Breast epithelium (tissue), 4 donors: ENCODE measurements at regions not wholly inside any gene's neighbourhood (a gene's known extent, or its start where the extent isn't known, plus 50 kb on each side); places are given as distances from the start of the nearest gene placed in this dataset.

Experiments used
- DNase-seq, 2 donors: peaks; one replicate each; pipeline ENCODE4 v3.0.0-alpha.2; 2019; ENCODE audit warnings: low spot score in 2 of 2
- H3K27ac ChIP-seq, 2 donors: fragments of 200-600 bp; sonication (generic) in 1 of 2; one replicate each; pipeline ENCODE4 v1.5.1; 2016 to 2019; ENCODE audit warnings: mild to moderate bottlenecking in 1 of 2
- H3K27me3 ChIP-seq, 2 donors: fragments of 200-600 bp; sonication (generic) in 1 of 2; one replicate each; pipeline versions ENCODE4 v1.5.1 to v1.6.0; 2017 to 2019; ENCODE audit warnings: control low read depth in 1 of 2, mild to moderate bottlenecking in 1 of 2
- H3K36me3 ChIP-seq: fragments of 200-600 bp; one replicate; pipeline ENCODE4 v1.5.1; 2019
- H3K4me1 ChIP-seq, 2 donors: fragments of 200-600 bp; sonication (generic); one replicate each; pipeline ENCODE4 v1.5.1; 2016 to 2019; ENCODE audit warnings: control low read depth in 1 of 2
- H3K4me3 ChIP-seq, 3 donors: fragments of 200-600 bp; sonication (generic); 1 replicate in 2 of 3; 2 replicates in 1 of 3; pipeline ENCODE4 v1.5.1; 2016 to 2019; ENCODE audit warnings: mild to moderate bottlenecking in 3 of 3, moderate library complexity in 2 of 3
- H3K9me3 ChIP-seq, 2 donors: fragments of 200-600 bp; sonication (generic) in 1 of 2; one replicate each; pipeline ENCODE4 v1.5.1; 2016 to 2019; ENCODE audit warnings: control low read depth in 1 of 2
- CTCF ChIP-seq, 3 donors: fragments of 450-650 bp; IDR thresholded peaks; one replicate each; pipeline ENCODE4 v1.5.1; 2016 to 2017; ENCODE audit warnings: antibody characterized with exemption in 3 of 3, mild to moderate bottlenecking in 3 of 3, moderate library complexity in 3 of 3
- POLR2A ChIP-seq: fragments of 450-650 bp; IDR thresholded peaks from one replicate; pipeline ENCODE4 v1.6.1; 2016; ENCODE audit warnings: antibody characterized with exemption, mild to moderate bottlenecking, moderate library complexity
- POLR2AphosphoS5 ChIP-seq, 3 donors: sonication (generic); formaldehyde crosslinking; IDR thresholded peaks; one replicate each; pipeline ENCODE4 v1.6.1; 2017; ENCODE audit warnings: antibody characterized with exemption in 3 of 3
- intact Hi-C: fragments of 100-400 bp; cut with DNase I; formaldehyde crosslinking; loops from one replicate; pipeline ENCODE4 v1.15.1; 2023; ENCODE audit warnings: low total_unique reads

DNA sequence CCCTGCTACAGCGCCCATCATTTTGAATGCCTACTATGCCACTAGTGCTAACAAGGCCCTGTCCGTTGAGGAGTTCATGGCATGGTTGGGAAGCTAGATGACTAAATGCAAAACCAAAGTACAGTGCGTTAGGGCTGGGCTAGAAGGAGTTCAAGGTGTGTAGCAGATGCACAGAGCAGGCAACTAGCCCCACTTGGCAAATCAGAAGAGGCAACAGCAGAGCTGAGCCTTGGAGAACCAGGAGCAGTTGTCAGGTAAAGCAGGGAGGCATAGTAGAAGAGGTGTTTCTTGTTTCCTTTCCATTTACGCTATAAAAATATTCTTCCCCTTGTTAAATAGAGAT lies 146.6 kb upstream of the CPEB2 start:
- Histone ChIP-seq H3K27me3 (no peaks in the 10 kb centered on the region), H3K4me3 (no peak overlapping the region), H3K9me3 (no peaks in the 10 kb centered on the region), H3K4me1 (no peaks in the 10 kb centered on the region), H3K27ac (peak overlapping the region; percentile 59), H3K36me3 (no peaks in the 10 kb centered on the region)
- intact Hi-C loops, result no loop called here
- TF ChIP-seq POLR2A (no peak), POLR2AphosphoS5 (IDR thresholded peaks at IDR 0.05) (no peak), CTCF (IDR thresholded peaks at IDR 0.05) (no peak)
- no peak for DNase-seq

DNA sequence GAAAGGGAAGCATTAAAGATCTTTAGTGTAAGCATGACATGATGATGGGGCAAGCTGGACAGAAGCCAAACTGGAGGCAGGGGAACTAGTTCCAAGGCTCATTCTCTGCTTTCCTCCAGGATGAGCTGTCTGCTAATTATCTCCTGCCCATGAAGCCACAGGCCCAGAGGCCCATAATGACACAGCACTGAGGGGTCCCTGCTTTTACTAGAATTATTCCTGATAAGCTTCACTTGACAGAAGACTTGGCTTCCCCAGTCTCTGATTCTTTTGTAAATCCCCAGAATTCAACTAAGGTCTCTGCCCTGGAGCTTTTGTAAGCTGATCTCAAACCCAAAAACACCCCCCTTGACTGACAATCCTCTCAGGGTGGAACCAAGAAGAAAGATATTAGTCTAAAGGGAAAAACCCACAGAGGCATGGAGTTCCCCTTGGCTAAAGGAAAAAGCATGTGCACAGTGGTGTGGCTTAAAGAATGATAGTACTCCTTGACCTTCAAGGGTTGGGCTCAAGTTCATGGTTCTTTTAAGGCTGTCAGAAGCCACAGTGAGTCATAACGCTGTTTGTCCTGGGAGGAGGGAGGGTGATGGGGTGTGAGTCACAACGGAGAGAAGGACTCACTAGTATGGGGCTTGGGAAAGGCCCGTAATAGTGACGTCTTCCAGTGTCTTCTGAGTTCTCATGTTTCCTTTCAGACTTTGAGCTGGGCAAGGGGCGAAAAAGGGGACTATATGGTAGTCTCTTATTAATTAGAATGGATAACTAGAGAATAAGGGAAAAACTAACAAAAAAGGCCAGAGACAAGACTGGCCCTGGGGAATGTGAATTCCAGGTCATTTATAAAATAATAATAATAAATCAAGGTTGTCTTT lies 146.0 kb upstream of the CPEB2 start:
- no peak for TF ChIP-seq CTCF (IDR thresholded peaks at IDR 0.05)
- no peak for TF ChIP-seq POLR2A
- TF ChIP-seq POLR2AphosphoS5 (IDR thresholded peaks at IDR 0.05), result peak in 1 of 3 donors; percentile 46
- Histone ChIP-seq H3K9me3 (no peaks in the 10 kb centered on the region), H3K27ac (peak overlapping the region; percentile 59 to 63), H3K27me3 (no peaks in the 10 kb centered on the region), H3K4me1 (no peaks in the 10 kb centered on the region), H3K36me3 (no peaks in the 10 kb centered on the region), H3K4me3 (no peak overlapping the region)
- intact Hi-C loops, result no loop called here
- peak in 1 of 2 donors; percentile 59 for DNase-seq

GRCh38 chr4:14856934-14857235 lies 145.4 kb upstream of the CPEB2 start:
- intact Hi-C loops, result no loop called here
- no peak for DNase-seq
- TF ChIP-seq POLR2A (no peak), POLR2AphosphoS5 (IDR thresholded peaks at IDR 0.05) (no peak), CTCF (IDR thresholded peaks at IDR 0.05) (no peak)
- peak overlapping the region; percentile 59 to 63 for H3K27ac ChIP-seq
- H3K36me3 ChIP-seq, result no peaks in the 10 kb centered on the region
- H3K4me3 ChIP-seq, result no peak overlapping the region
- H3K9me3 ChIP-seq, result no peaks in the 10 kb centered on the region
- H3K27me3 ChIP-seq, result no peaks in the 10 kb centered on the region
- no peaks in the 10 kb centered on the region for H3K4me1 ChIP-seq

- intact Hi-C loops, result no loop called here
- peak overlapping the region in 1 of 2 donors; percentile 59 for H3K27ac ChIP-seq
- no peaks in the 10 kb centered on the region for H3K9me3 ChIP-seq
- H3K4me1 ChIP-seq, result no peaks in the 10 kb centered on the region
- DNase-seq, result no peak
- H3K36me3 ChIP-seq, result no peaks in the 10 kb centered on the region
- no peaks in the 10 kb centered on the region for H3K27me3 ChIP-seq
- TF ChIP-seq POLR2A (no peak), POLR2AphosphoS5 (IDR thresholded peaks at IDR 0.05) (no peak), CTCF (IDR thresholded peaks at IDR 0.05) (no peak)
- H3K4me3 ChIP-seq, result no peak overlapping the region
Observed at GRCh38 chr4:14857475-14857874, 144.8 kb upstream of the CPEB2 start.

- Histone ChIP-seq H3K4me3 (no peak overlapping the region), H3K36me3 (no peaks in the 10 kb centered on the region), H3K27me3 (no peaks in the 10 kb centered on the region), H3K27ac (no peak overlapping the region), H3K4me1 (no peaks in the 10 kb centered on the region), H3K9me3 (no peaks in the 10 kb centered on the region)
- no peak for DNase-seq
- no peak for TF ChIP-seq CTCF (IDR thresholded peaks at IDR 0.05)
- TF ChIP-seq POLR2AphosphoS5 (IDR thresholded peaks at IDR 0.05), result no peak
- TF ChIP-seq POLR2A, result no peak
- intact Hi-C loops, result no loop called here
Observed at GRCh38 chr4:14857981-14858380, 144.3 kb upstream of the CPEB2 start.
